PC-9 (cell line): ENCODE measurements at regions not wholly inside any gene's neighbourhood (a gene's known extent, or its start where the extent isn't known, plus 50 kb on each side); places are given as distances from the start of the nearest gene placed in this dataset.

ENCODE experiments used
- BruUV-seq: library from RNA; stranded (reverse); fragments of 400-500 nt; replicated peaks from 2 replicates; lab custom pipeline; 2021; lab: Mats Ljungman, UMichigan
- CTCF ChIA-PET: fragments of 300-600 bp; sonication (Branson Sonifier 250); formaldehyde crosslinking; loops from one replicate; lab custom pipeline; 2022; ENCODE audit warnings: antibody characterized with exemption; lab: Charles Lee
- POLR2A ChIA-PET: fragments of 300-600 bp; sonication (Branson Sonifier 250); formaldehyde crosslinking; loops from one replicate; lab custom pipeline; 2022; ENCODE audit warnings: antibody characterized with exemption; ENCODE audit not compliant: unreplicated experiment; lab: Charles Lee
- DNase-seq, 2 experiments: peaks; one replicate each; pipeline versions ENCODE4 v3.0.0 to v3.0.0-alpha.2; 2015 to 2022; ENCODE audit warnings: mixed read lengths in 1 of 2
- H2AFZ ChIP-seq: fragments of 200-600 bp; sonication (generic); 2 replicates; pipeline ENCODE4 v1.8.1; 2017; ENCODE audit warnings: antibody characterized with exemption
- H3F3A ChIP-seq: fragments of 200-600 bp; sonication (generic); 2 replicates; pipeline ENCODE4 v1.8.1; 2017; ENCODE audit warnings: antibody characterized with exemption, mild to moderate bottlenecking, low read depth; ENCODE audit not compliant: insufficient read depth
- H3K27ac ChIP-seq: fragments of 200-600 bp; sonication (generic); 2 replicates; pipeline ENCODE4 v1.6.1; 2016; ENCODE audit warnings: mixed run types
- H3K27me3 ChIP-seq: fragments of 200-600 bp; sonication (generic); 2 replicates; pipeline ENCODE4 v1.6.1; 2016; ENCODE audit warnings: low read depth, mixed run types; ENCODE audit not compliant: insufficient read depth
- H3K36me3 ChIP-seq: fragments of 200-600 bp; sonication (generic); 2 replicates; pipeline ENCODE4 v1.6.1; 2016; ENCODE audit warnings: low read depth, mixed run types
- H3K4me1 ChIP-seq: fragments of 200-600 bp; sonication (generic); replicated peaks from 2 replicates; pipeline ENCODE4 v1.6.1; 2016; ENCODE audit warnings: mixed run types; ENCODE audit not compliant: insufficient read depth
- H3K4me2 ChIP-seq: fragments of 200-600 bp; sonication (generic); 2 replicates; pipeline ENCODE4 v1.6.1; 2017; ENCODE audit warnings: mixed run types
- H3K4me3 ChIP-seq: fragments of 200-600 bp; sonication (generic); 2 replicates; pipeline ENCODE4 v1.6.1; 2016; ENCODE audit warnings: mixed run types
- H3K79me2 ChIP-seq: fragments of 200-600 bp; sonication (generic); 2 replicates; pipeline ENCODE4 v1.6.1; 2017; ENCODE audit warnings: low read depth, mixed run types
- H3K9me2 ChIP-seq: fragments of 200-600 bp; sonication (generic); 2 replicates; pipeline ENCODE4 v1.8.1; 2017; ENCODE audit warnings: mild to moderate bottlenecking; ENCODE audit not compliant: insufficient read depth
- H3K9me3 ChIP-seq: fragments of 200-600 bp; sonication (generic); 2 replicates; pipeline ENCODE4 v1.8.1; 2016; ENCODE audit warnings: low read depth; ENCODE audit not compliant: insufficient read depth
- H4K20me1 ChIP-seq: fragments of 200-600 bp; sonication (generic); 2 replicates; pipeline ENCODE4 v1.8.1; 2017; ENCODE audit not compliant: insufficient read depth
- CTCF ChIP-seq: fragments of 200-600 bp; sonication (generic); conservative IDR thresholded peaks from 2 replicates; pipeline ENCODE4 v1.6.1; 2017; ENCODE audit warnings: mixed run types, antibody characterized with exemption, mild to moderate bottlenecking, moderate library complexity
- EZH2 ChIP-seq: fragments of 200-600 bp; sonication (generic); IDR thresholded peaks from 2 replicates; pipeline ENCODE4 v1.8.0; 2017; ENCODE audit warnings: antibody characterized with exemption, low read depth
- intact Hi-C: fragments of 100-400 bp; cut with micrococcal nuclease; formaldehyde crosslinking; loops from one replicate; pipeline ENCODE4 v1.10.0; 2022; ENCODE audit not compliant: unreplicated experiment

DNA sequence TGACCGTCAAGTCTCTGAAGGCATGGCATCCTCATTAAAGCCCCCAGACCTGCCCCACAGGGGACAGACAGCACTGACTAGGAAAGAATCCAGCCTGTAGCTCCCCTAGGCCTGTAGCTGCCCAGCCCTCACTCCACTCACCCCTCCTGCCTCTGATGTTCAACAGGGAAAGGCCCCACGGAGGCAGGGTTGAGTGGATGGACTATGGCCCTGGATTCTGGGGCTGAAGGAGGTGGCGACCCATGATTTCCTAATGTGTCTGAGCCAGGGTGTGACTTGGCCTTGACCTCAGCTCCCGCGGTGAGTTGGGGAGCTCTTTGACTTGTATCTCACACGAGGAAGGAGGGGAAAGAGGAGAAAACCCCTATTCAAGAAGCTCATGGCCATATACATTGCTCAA lies 238.5 kb upstream of the CSF3R start:
- Histone ChIP-seq H4K20me1 (no peaks in the 10 kb centered on the region), H2AFZ (no peak overlapping the region), H3K4me2 (no peak overlapping the region), H3K4me1 (no peaks in the 10 kb centered on the region), H3K9me2 (no peaks in the 10 kb centered on the region), H3K27me3 (peaks cover 22% of the 10 kb centered on the region), H3F3A (no peaks in the 10 kb centered on the region), H3K79me2 (no peaks in the 10 kb centered on the region), H3K9me3 (no peaks in the 10 kb centered on the region), H3K27ac (no peak overlapping the region), H3K4me3 (no peak overlapping the region), H3K36me3 (no peaks in the 10 kb centered on the region)
- ChIA-PET CTCF (no interaction called here), POLR2A (no interaction called here)
- intact Hi-C loops, result no loop called here
- DNase-seq, result no peak
- no peak for TF ChIP-seq EZH2
- no peak for TF ChIP-seq CTCF
- BruUV-seq, result no TSS peak

DNA sequence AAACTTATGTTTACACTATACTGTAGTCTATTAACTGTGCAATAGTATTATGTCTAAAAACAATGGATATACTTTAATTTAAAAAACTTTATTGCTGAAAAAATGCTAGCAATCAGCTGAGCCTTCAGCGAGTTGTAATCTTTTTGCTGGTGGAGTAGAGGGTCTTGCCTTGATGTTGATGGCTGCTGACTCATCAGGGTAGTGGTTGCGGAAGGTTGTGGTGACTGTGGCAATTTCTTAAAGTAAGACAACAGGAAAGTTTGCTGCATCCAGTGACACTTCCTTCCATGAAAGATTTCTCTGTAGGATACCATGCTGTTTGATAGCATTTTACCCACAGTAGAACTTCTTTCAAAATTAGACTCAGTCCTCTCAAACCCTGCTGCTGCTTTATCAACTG lies 234.7 kb upstream of the CSF3R start:
- ChIA-PET POLR2A (no interaction called here), CTCF (no interaction called here)
- H3K4me2 ChIP-seq, result no peak overlapping the region
- H3K9me3 ChIP-seq, result no peaks in the 10 kb centered on the region
- no peak overlapping the region for H3K4me3 ChIP-seq
- no peaks in the 10 kb centered on the region for H3F3A ChIP-seq
- no peaks in the 10 kb centered on the region for H3K4me1 ChIP-seq
- H3K79me2 ChIP-seq, result no peaks in the 10 kb centered on the region
- intact Hi-C loops, result no loop called here
- TF ChIP-seq CTCF (no peak), EZH2 (no peak)
- no TSS peak for BruUV-seq
- no peaks in the 10 kb centered on the region for H4K20me1 ChIP-seq
- H3K9me2 ChIP-seq, result no peaks in the 10 kb centered on the region
- peaks cover 38% of the 10 kb centered on the region; the same call in 1 of the 2 replicates for H3K27me3 ChIP-seq
- H3K36me3 ChIP-seq, result no peaks in the 10 kb centered on the region
- no peak overlapping the region for H3K27ac ChIP-seq
- no peak for DNase-seq
- no peak overlapping the region for H2AFZ ChIP-seq

DNA sequence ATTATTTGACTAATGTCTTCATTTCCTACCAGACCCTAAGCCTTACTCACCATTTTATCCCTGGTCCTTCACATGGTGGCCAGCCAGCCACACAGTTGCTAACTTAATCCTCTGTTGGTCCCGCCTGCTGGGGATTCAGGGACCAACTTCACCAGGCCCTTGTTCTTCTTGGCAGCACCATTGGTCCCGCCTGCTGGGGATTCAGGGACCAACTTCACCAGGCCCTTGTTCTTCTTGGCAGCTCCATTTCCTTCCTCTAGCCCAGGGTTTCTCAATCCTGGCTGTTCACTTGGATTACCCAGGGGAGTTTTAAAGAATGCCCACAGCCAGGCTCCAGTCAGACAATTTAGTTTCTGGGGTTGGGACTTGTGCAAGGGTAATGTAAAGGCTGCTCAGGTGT lies 233.1 kb upstream of the CSF3R start:
- no peaks in the 10 kb centered on the region for H3K79me2 ChIP-seq
- no peaks in the 10 kb centered on the region for H3K9me2 ChIP-seq
- H3K36me3 ChIP-seq, result no peaks in the 10 kb centered on the region
- no peaks in the 10 kb centered on the region for H4K20me1 ChIP-seq
- ChIA-PET POLR2A (no interaction called here), CTCF (no interaction called here)
- H3F3A ChIP-seq, result no peaks in the 10 kb centered on the region
- H3K27ac ChIP-seq, result no peak overlapping the region
- no peaks in the 10 kb centered on the region for H3K4me1 ChIP-seq
- H3K4me2 ChIP-seq, result no peak overlapping the region
- no peak overlapping the region for H3K4me3 ChIP-seq
- no peak overlapping the region for H2AFZ ChIP-seq
- no peak for TF ChIP-seq CTCF
- no peak for TF ChIP-seq EZH2
- DNase-seq, result no peak
- peaks cover 48% of the 10 kb centered on the region for H3K27me3 ChIP-seq
- H3K9me3 ChIP-seq, result no peaks in the 10 kb centered on the region
- intact Hi-C loops, result no loop called here
- BruUV-seq, result no TSS peak
